NT2/D1 (cell line): ENCODE measurements at regions not wholly inside any gene's neighbourhood (a gene's known extent, or its start where the extent isn't known, plus 50 kb on each side); places are given as distances from the start of the nearest gene placed in this dataset.

Experiments
- DNase-seq: peaks from one replicate; pipeline ENCODE4 v3.0.0-alpha.2; 2011; ENCODE audit warnings: low read depth, low spot score
- H3K27me3 ChIP-seq: 2 replicates; pipeline ENCODE4 v1.6.0; 2011; ENCODE audit warnings: mild to moderate bottlenecking; ENCODE audit not compliant: insufficient read length, insufficient read depth
- H3K36me3 ChIP-seq: 2 replicates; pipeline ENCODE4 v1.6.1; 2011; ENCODE audit warnings: mild to moderate bottlenecking, low read length, mixed read lengths; ENCODE audit not compliant: insufficient read depth, insufficient read length
- H3K4me1 ChIP-seq: 2 replicates; pipeline ENCODE4 v1.5.1; 2011; ENCODE audit not compliant: insufficient read depth, insufficient read length
- H3K4me3 ChIP-seq: 2 replicates; pipeline ENCODE4 v1.5.1; 2011; ENCODE audit warnings: low read depth; ENCODE audit not compliant: insufficient read length
- H3K9ac ChIP-seq: 2 replicates; pipeline ENCODE4 v1.6.0; 2011; ENCODE audit warnings: low read depth; ENCODE audit not compliant: insufficient read length
- H3K9me3 ChIP-seq: 2 replicates; pipeline ENCODE4 v1.5.1; 2011; ENCODE audit warnings: mild to moderate bottlenecking, low read length; ENCODE audit not compliant: insufficient read depth
- SUZ12 ChIP-seq: IDR thresholded peaks from 2 replicates; pipeline ENCODE4 v1.6.1; 2011; ENCODE audit not compliant: insufficient read length, insufficient read depth; ENCODE audit errors: extremely low read depth
- YY1 ChIP-seq: IDR thresholded peaks from 2 replicates; pipeline ENCODE4 v1.6.1; 2011; ENCODE audit not compliant: insufficient read length, insufficient read depth
- ZNF274 ChIP-seq: IDR thresholded peaks from 2 replicates; pipeline ENCODE4 v1.6.1; 2011; ENCODE audit warnings: mild to moderate bottlenecking, low read depth, low read length

DNA sequence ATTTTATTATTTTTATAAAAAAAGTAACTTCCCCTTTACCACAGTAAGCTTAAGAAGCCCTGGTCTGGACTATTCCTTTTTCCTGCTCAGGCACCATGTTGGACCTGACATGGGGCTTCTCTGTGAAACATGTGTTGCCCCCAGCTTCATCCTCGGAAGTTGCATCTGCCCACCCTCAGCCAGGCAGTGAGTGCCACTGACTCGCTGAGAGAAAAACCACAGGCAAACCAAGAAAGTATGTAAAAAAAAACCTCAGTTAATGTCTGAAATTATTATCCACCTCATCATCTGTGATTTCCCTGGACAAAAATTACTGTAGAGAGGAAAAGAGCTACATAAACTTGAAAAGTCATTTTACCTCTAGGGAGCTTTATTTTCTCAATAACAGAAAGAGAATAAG is 109.9 kb upstream of the MCHR2 start:
- no peaks in the 10 kb centered on the region for H3K9me3 ChIP-seq
- no peaks in the 10 kb centered on the region for H3K36me3 ChIP-seq
- no peak overlapping the region for H3K9ac ChIP-seq
- H3K27me3 ChIP-seq = no peaks in the 10 kb centered on the region
- TF ChIP-seq ZNF274 (no peak), SUZ12 (no peak), YY1 (no peak)
- H3K4me1 ChIP-seq = no peaks in the 10 kb centered on the region
- no peak overlapping the region for H3K4me3 ChIP-seq
- no peak for DNase-seq

DNA sequence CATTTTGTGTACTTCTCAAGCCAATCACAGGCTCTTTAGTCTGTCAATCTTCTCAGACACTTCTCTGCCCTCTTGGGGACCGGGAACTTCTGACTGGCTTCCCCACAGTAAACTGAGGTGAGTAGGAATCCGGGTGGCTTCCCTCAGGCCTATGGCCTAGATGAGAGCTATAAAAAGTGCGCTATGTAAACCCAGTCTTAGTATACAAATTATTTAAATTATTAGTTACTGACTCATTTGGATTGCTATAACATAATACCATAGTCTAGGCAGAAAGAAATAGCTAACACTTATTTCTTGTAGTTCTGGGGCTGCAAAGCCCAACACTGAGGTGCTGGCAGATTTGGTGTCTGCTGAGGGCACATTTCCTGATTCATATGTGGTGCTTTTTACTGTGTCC is 109.2 kb upstream of the MCHR2 start:
- no peaks in the 10 kb centered on the region for H3K4me1 ChIP-seq
- H3K27me3 ChIP-seq = no peaks in the 10 kb centered on the region
- no peaks in the 10 kb centered on the region for H3K9me3 ChIP-seq
- no peak for DNase-seq
- no peaks in the 10 kb centered on the region for H3K36me3 ChIP-seq
- H3K4me3 ChIP-seq = no peak overlapping the region
- TF ChIP-seq ZNF274 (no peak), YY1 (no peak), SUZ12 (no peak)
- H3K9ac ChIP-seq = no peak overlapping the region

DNA sequence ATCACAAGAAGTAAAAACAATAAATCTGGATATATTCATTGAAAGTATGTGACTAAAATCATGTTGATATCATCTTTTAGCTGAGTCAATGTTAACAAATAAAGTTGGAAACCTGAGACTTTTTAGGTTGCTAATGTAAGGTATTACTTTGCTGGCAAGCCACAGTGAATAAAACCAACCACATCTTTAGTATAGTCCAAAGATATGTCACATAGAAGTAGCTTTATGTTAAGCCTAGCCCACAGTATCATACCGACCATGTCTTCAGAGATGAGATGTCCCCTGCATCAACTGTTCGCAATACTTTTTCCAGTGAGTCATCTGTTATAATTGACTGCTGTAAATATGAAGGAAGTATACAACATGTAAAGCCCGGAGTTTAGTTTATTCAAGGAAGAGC is 107.6 kb upstream of the MCHR2 start:
- Histone ChIP-seq H3K4me1 (no peaks in the 10 kb centered on the region), H3K9ac (no peak overlapping the region), H3K4me3 (no peak overlapping the region), H3K36me3 (no peaks in the 10 kb centered on the region), H3K27me3 (no peaks in the 10 kb centered on the region), H3K9me3 (no peaks in the 10 kb centered on the region)
- TF ChIP-seq YY1 (no peak), SUZ12 (no peak), ZNF274 (no peak)
- DNase-seq = no peak

DNA sequence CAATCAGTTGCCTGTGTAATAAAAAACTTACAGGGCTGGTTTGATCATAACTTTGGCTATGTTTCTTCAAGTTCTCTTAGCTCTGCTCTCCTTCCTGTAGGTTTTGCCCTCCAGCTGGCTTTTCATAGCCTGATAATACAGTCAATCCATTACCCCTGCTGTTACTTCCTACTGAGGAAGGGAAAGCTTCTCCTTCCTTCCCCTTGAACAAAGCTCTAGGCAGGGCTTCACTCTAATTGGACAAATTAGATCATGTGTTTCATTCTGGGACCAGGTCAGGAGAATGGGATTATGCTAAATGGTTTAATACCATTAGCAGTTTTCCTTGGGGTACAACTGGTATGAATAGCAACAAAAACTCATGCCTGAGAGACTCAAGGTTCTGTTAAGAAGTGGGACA is 106.8 kb upstream of the MCHR2 start:
- no peaks in the 10 kb centered on the region for H3K4me1 ChIP-seq
- H3K4me3 ChIP-seq = no peak overlapping the region
- H3K27me3 ChIP-seq = no peaks in the 10 kb centered on the region
- H3K9me3 ChIP-seq = no peaks in the 10 kb centered on the region
- H3K36me3 ChIP-seq = no peaks in the 10 kb centered on the region
- DNase-seq = no peak
- H3K9ac ChIP-seq = no peak overlapping the region
- TF ChIP-seq SUZ12 = no peak
- no peak for TF ChIP-seq ZNF274
- TF ChIP-seq YY1 = no peak

DNA sequence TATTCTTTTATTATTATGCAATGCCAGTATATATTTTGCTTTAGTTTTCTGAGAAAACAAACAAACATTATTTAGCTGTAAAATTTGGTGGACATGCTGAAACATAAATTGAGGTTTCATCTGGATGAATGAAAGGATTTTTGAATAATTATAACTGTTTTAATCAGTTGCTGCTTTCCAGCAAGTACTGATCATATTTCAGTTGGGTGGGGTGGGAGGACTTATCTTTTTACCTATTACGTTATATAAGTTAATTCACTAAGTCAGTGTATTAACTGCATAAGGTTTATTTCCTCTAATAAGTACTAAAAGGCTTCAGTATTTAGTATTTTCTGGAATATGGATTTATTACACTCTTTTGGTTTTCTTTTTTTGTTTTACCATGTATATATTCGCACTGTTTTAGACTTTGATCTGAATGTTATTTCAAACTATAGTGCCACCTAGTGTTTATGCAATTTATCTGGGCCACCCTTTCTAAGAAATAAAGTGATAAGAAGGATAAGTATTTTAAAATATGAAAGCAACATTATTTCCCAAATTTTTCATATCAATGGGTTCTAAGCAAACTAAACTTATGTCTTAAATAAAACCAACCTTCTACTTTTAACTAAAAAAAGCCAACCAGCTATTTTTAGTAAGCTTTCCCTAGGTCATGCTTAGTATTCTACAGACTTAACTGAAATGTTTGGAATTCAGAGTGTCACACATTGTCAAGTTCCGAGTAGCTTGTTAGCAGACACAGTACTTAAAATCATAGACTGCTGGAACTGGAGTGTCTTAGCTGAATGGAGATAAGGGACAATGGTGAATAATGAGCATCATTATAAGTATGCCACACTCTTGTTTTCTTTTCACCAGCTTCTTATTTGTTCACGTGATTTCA is 105.4 kb upstream of the MCHR2 start:
- Histone ChIP-seq H3K4me3 (no peak overlapping the region), H3K4me1 (no peaks in the 10 kb centered on the region), H3K9ac (no peak overlapping the region), H3K36me3 (no peaks in the 10 kb centered on the region), H3K27me3 (no peaks in the 10 kb centered on the region), H3K9me3 (no peaks in the 10 kb centered on the region)
- TF ChIP-seq ZNF274 = no peak
- no peak for DNase-seq

DNA sequence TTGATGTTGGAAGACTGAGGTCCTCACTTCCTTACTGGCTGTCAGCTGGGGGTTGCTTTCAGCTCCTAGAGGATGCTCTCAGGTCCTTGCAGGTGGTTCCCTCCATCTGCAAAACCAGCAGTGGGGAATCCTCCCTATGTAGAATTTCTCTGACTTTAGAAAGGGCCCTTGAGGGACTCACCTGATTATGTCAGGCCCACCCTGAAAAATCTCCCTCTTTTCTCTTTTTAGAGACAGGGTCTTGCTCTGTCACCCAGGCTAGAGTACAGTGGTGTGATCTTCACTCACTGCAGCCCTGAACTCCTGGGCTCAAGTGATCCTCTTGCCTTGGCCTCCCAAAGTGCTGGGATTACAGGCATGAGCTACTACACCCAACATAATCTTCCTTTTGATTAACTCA is 102.9 kb upstream of the MCHR2 start:
- no peak overlapping the region for H3K4me3 ChIP-seq
- H3K36me3 ChIP-seq = peaks cover 3% of the 10 kb centered on the region
- no peak for DNase-seq
- TF ChIP-seq ZNF274 (no peak), SUZ12 (no peak), YY1 (no peak)
- H3K27me3 ChIP-seq = no peaks in the 10 kb centered on the region
- no peak overlapping the region for H3K9ac ChIP-seq
- no peaks in the 10 kb centered on the region for H3K9me3 ChIP-seq
- no peaks in the 10 kb centered on the region for H3K4me1 ChIP-seq

DNA sequence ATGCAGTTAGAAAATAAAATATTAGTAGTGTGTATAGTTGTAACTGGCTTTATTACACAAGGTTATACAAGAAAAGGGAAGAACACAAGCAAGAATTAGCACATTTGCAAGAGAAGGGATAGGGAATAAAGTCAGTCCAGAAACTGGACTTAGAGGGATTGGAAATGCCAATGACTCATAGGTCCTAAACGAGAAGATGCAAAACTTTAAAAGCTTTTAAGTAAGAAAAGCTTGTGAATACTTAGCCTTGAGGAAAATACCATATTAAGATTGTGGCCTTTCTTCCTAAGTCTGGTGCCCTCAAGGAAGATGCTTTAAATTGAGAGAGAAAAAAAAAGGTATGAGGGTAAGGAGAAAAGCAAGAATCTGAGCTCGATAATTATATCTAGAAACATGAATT is 102.3 kb upstream of the MCHR2 start:
- no peak overlapping the region for H3K4me3 ChIP-seq
- H3K36me3 ChIP-seq = peaks cover 3% of the 10 kb centered on the region
- no peak overlapping the region for H3K9ac ChIP-seq
- TF ChIP-seq SUZ12 = no peak
- no peak for TF ChIP-seq YY1
- TF ChIP-seq ZNF274 = no peak
- no peaks in the 10 kb centered on the region for H3K4me1 ChIP-seq
- DNase-seq = no peak
- H3K27me3 ChIP-seq = no peaks in the 10 kb centered on the region
- H3K9me3 ChIP-seq = no peaks in the 10 kb centered on the region
